ENCODE measurements at regions not wholly inside any gene's neighbourhood (a gene's known extent, or its start where the extent isn't known, plus 50 kb on each side); places are given as distances from the start of the nearest gene placed in this dataset.

DNA sequence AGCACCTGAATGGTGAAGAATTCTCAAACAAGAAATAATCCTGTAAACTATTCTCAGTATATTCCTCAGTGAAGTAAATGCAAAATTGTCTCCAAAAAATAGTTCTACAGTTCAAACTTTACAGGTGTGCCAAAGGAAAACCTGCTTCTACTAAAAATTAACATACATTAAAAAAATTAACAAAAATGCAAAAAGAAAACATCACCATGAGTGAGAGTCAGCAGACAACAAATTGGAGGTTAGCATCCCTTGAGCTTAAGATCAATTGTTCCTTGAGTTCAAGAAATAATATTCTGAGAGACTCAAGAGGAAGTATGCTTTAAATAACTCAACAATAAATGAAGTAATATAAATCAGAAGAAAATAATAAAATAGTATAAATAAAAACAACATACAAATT lies 278.4 kb upstream of the MME start:
- no peak overlapping the region for H3K27ac ChIP-seq
- ATAC-seq (ENCODE audit: low FRiP score in 2 of 2) (no peak), DNase-seq (no peak)
- H3K4me3 ChIP-seq: no peak overlapping the region
- H3K4me1 ChIP-seq: no peaks in the 10 kb centered on the region
- H3K9me3 ChIP-seq: peaks cover 0 to 10% (median 4%) of the 10 kb centered on the region in 4 donors
- H3K36me3 ChIP-seq: no peaks in the 10 kb centered on the region
- TF ChIP-seq EP300 (IDR thresholded peaks at IDR 0.05): no peak
- no peak for TF ChIP-seq POLR2AphosphoS5 (IDR thresholded peaks at IDR 0.05)
- no peak for TF ChIP-seq POLR2A (IDR thresholded peaks at IDR 0.05)
- TF ChIP-seq, protein P1, sequence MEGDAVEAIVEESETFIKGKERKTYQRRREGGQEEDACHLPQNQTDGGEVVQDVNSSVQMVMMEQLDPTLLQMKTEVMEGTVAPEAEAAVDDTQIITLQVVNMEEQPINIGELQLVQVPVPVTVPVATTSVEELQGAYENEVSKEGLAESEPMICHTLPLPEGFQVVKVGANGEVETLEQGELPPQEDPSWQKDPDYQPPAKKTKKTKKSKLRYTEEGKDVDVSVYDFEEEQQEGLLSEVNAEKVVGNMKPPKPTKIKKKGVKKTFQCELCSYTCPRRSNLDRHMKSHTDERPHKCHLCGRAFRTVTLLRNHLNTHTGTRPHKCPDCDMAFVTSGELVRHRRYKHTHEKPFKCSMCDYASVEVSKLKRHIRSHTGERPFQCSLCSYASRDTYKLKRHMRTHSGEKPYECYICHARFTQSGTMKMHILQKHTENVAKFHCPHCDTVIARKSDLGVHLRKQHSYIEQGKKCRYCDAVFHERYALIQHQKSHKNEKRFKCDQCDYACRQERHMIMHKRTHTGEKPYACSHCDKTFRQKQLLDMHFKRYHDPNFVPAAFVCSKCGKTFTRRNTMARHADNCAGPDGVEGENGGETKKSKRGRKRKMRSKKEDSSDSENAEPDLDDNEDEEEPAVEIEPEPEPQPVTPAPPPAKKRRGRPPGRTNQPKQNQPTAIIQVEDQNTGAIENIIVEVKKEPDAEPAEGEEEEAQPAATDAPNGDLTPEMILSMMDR (IDR thresholded peaks at IDR 0.05): no peak
- H3K27me3 ChIP-seq: no peaks in the 10 kb centered on the region

DNA sequence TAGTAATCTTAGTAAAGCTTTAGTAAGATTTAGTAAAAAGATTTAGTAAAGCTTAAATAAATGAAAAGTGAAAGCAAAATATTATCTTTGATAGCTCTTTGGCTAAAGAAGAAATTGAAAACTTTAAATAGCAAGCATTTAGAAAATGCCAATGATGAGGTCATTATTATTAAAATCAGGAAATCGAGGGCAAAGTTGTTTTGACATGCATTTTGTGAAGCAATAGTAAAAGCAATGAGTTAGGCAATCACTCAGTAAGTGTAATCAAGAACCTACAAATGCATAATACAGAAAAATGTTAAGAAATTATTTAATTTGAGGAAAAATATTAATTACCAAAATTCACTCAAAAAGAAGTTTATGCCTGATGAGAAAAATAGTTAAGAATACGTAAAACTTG lies 280.3 kb upstream of the MME start:
- H3K36me3 ChIP-seq: no peaks in the 10 kb centered on the region
- no peak for DNase-seq
- peaks cover 0 to 10% (median 4%) of the 10 kb centered on the region in 4 donors for H3K9me3 ChIP-seq
- H3K27ac ChIP-seq: peak overlapping the region in 1 of 4 donors; percentile 27
- no peaks in the 10 kb centered on the region for H3K27me3 ChIP-seq
- TF ChIP-seq POLR2AphosphoS5 (IDR thresholded peaks at IDR 0.05) (no peak), POLR2A (IDR thresholded peaks at IDR 0.05) (no peak), EP300 (IDR thresholded peaks at IDR 0.05) (no peak)
- TF ChIP-seq, protein P1 (IDR thresholded peaks at IDR 0.05): no peak
- no peak overlapping the region for H3K4me3 ChIP-seq
- peaks cover 0 to 5% (median 0%) of the 10 kb centered on the region in 4 donors for H3K4me1 ChIP-seq
- WGBS, 2 donors: 57% methylated on average over 2 of the region's 2 CpGs
- ATAC-seq (ENCODE audit: low FRiP score in 2 of 2): no peak

DNA sequence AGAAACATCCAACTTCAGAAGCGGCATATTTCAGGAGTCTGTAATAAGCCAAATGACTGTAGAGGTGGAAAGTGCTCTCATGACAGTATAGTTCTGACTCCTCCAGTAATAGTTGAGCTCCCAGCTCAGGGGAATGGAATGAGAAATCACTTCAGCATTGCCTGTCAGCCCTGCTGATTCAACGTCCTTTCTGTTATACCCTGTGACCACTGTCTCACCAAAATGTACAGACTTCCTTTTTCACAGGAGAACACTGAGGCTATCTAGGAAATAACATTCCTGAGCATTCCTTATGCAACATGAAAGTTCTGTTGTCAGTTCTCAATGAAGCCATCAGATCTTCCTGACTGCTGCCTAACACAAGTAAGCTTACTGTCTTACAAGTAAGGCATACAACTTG lies 284.5 kb upstream of the MME start:
- no peaks in the 10 kb centered on the region for H3K36me3 ChIP-seq
- DNase-seq (peak in 1 of 2 donors; percentile 38), ATAC-seq (ENCODE audit: low FRiP score in 2 of 2) (peak; percentile 66 to 77)
- peak overlapping the region in 2 of 4 donors; percentile 27 to 66 for H3K27ac ChIP-seq
- H3K27me3 ChIP-seq: no peaks in the 10 kb centered on the region
- H3K4me1 ChIP-seq: peaks cover 0 to 5% (median 0%) of the 10 kb centered on the region in 4 donors
- WGBS, 2 donors: 44 to 54% methylated on average over 2 of the region's 2 CpGs
- TF ChIP-seq EP300 (IDR thresholded peaks at IDR 0.05) (no peak), POLR2AphosphoS5 (IDR thresholded peaks at IDR 0.05) (peak in 1 of 2 donors; percentile 12), POLR2A (IDR thresholded peaks at IDR 0.05) (peak in 1 of 4 donors; percentile 62)
- H3K4me3 ChIP-seq: no peak overlapping the region
- H3K9me3 ChIP-seq: no peaks in the 10 kb centered on the region

DNA sequence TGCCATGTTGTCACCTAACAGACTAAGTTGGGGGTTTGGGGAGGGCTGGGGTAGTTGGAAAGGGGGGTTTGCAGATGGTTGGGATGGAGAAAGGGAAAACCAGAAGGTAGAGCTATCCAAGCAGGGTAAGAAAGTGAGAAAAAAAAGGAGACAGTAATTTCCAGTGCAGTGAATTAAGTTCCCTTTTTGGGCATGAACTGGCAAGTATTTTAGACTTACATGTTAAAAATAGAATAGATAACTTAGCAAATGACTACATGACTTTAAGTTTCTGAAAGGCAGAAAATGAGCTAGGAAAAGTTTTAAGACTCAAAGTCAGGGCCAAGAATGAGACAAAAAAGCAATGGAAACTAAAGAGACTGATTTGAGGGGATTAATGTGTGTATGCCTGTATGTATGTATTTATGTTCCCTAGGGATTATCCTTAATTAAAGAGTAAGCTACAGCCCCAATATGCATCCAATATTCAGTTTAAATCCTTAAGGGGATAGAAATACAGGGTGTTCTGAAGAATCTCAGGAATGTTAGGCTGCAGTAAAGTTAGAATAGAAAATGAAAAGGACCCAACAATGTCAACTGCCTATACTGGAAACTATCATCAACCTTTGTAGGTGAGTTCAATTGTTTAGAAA lies 285.2 kb upstream of the MME start:
- H3K9me3 ChIP-seq: no peaks in the 10 kb centered on the region
- ATAC-seq (ENCODE audit: low FRiP score in 2 of 2) (no peak), DNase-seq (no peak)
- TF ChIP-seq POLR2A (IDR thresholded peaks at IDR 0.05): no peak
- TF ChIP-seq, protein P1 (IDR thresholded peaks at IDR 0.05): no peak
- no peak for TF ChIP-seq EP300 (IDR thresholded peaks at IDR 0.05)
- no peaks in the 10 kb centered on the region for H3K36me3 ChIP-seq
- no peaks in the 10 kb centered on the region for H3K27me3 ChIP-seq
- no peak overlapping the region for H3K4me3 ChIP-seq
- peak overlapping the region; percentile 3 to 66 (median 20) for H3K27ac ChIP-seq
- peaks cover 0 to 5% (median 0%) of the 10 kb centered on the region in 4 donors for H3K4me1 ChIP-seq

DNA sequence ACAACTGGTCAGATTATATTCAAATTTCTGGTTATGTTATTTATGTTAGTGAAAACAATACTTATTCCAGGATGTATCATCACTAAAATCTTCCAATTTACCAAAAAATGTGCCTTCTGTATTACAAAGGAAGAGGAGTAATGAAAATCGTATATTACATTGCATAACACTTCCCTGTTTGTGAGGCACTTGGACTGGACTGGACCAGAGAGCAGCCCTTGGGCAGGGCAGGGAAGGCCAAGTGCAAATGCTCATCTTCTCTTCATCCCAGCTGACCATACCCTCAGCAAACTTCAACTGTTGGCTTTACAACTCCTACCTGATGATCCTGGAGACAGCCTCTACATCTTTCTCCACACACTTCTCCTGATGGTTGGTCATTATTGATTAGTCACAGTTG lies 285.7 kb upstream of the MME start:
- Histone ChIP-seq H3K27ac (peak overlapping the region; percentile 3 to 66 (median 20)), H3K9me3 (no peaks in the 10 kb centered on the region), H3K27me3 (no peaks in the 10 kb centered on the region), H3K36me3 (no peaks in the 10 kb centered on the region), H3K4me3 (no peak overlapping the region), H3K4me1 (peaks cover 0 to 5% (median 0%) of the 10 kb centered on the region in 4 donors)
- ATAC-seq (ENCODE audit: low FRiP score in 2 of 2) (peak in 1 of 2 donors; percentile 68), DNase-seq (no peak)
- 35 to 39% methylated on average over 1 of the region's 1 CpG for WGBS, 2 donors
- TF ChIP-seq POLR2A (IDR thresholded peaks at IDR 0.05): peak in 1 of 4 donors; percentile 35
- TF ChIP-seq POLR2AphosphoS5 (IDR thresholded peaks at IDR 0.05): no peak

DNA sequence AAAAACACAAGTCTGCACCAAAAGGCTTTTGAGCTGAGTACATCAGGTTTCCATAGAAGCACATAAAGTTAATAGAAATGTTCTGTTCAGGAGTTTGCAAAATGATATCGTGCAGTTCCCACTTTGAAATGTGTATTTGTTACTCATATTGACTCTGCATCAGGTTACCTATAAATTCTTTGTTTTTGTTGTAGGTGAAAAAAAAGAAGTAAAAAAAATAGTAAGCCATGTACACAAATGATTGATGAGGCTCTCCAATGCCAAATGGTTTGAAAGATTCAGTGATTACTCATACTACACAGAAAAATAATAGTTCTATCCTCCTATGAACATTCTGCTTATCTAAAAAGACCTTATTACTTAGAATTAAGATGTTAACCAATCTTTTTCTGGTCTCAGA lies 287.3 kb upstream of the MME start:
- Histone ChIP-seq H3K4me1 (peaks cover 0 to 5% (median 0%) of the 10 kb centered on the region in 4 donors), H3K27me3 (no peaks in the 10 kb centered on the region), H3K4me3 (no peak overlapping the region), H3K9me3 (no peaks in the 10 kb centered on the region), H3K27ac (no peak overlapping the region), H3K36me3 (no peaks in the 10 kb centered on the region)
- 81 to 84% methylated on average over 1 of the region's 1 CpG for WGBS, 2 donors
- TF ChIP-seq POLR2AphosphoS5 (IDR thresholded peaks at IDR 0.05): no peak
- no peak for TF ChIP-seq POLR2A (IDR thresholded peaks at IDR 0.05)
- TF ChIP-seq, protein P1 (IDR thresholded peaks at IDR 0.05): no peak
- TF ChIP-seq EP300 (IDR thresholded peaks at IDR 0.05): no peak
- ATAC-seq (ENCODE audit: low FRiP score in 2 of 2): no peak
- DNase-seq: no peak

Measured in upper lobe of left lung (tissue), 6 donors.